Right lobe of liver (tissue), 6 donors: ENCODE measurements at regions not wholly inside any gene's neighbourhood (a gene's known extent, or its start where the extent isn't known, plus 50 kb on each side); places are given as distances from the start of the nearest gene placed in this dataset.
"Not testable (repeated sequence)": the region's sequence is repeated elsewhere in the genome, so short reads cannot be mapped to it uniquely, and the experiment has no call there.

Experiments
- ATAC-seq, 4 donors: fragments of 200-7000 bp; cut with Tn5 transposase; one replicate each; pipeline ENCODE4 v1.9.1; 2020; ENCODE audit warnings: mild to moderate bottlenecking in 4 of 4, moderate library complexity in 4 of 4
- DNase-seq, 3 donors: peaks; one replicate each; pipeline ENCODE4 v3.0.0-alpha.2; 2020
- H3K27ac ChIP-seq, 3 donors: fragments of 200-600 bp; one replicate each; pipeline ENCODE4 v1.8.0; 2022
- H3K27me3 ChIP-seq, 2 donors: fragments of 200-600 bp; one replicate each; pipeline ENCODE4 v1.8.0; 2022
- H3K36me3 ChIP-seq, 4 donors: fragments of 200-600 bp; sonication (generic) in 1 of 4; one replicate each; pipeline versions ENCODE4 v1.5.1 to v1.8.0; 2017 to 2022; ENCODE audit warnings: control low read depth in 1 of 4
- H3K4me1 ChIP-seq, 4 donors: fragments of 200-600 bp; sonication (generic) in 1 of 4; one replicate each; pipeline versions ENCODE4 v1.5.1 to v1.8.0; 2017 to 2022; ENCODE audit warnings: control low read depth in 1 of 4
- H3K4me3 ChIP-seq, 3 donors: fragments of 200-600 bp; one replicate each; pipeline ENCODE4 v1.8.0; 2022
- H3K9me3 ChIP-seq, 4 donors: fragments of 200-600 bp; sonication (generic) in 1 of 4; one replicate each; pipeline versions ENCODE4 v1.5.1 to v1.8.0; 2017 to 2022; ENCODE audit warnings: control low read depth in 1 of 4
- CTCF ChIP-seq, 4 donors: fragments of 200-600 bp in 3 of 4; fragments of 450-650 bp in 1 of 4; IDR thresholded peaks; one replicate each; pipeline versions ENCODE4 v1.5.1 to v1.8.0; 2016 to 2022; ENCODE audit warnings: antibody characterized with exemption in 4 of 4, mild to moderate bottlenecking in 2 of 4
- POLR2A ChIP-seq: fragments of 450-650 bp; IDR thresholded peaks from one replicate; pipeline ENCODE4 v1.6.1; 2017; ENCODE audit warnings: antibody characterized with exemption, mild to moderate bottlenecking
- WGBS: methylation state at CpG from one replicate; pipeline ENCODE4 v1.1.6; 2018; ENCODE audit warnings: low coverage, low lambda C conversion rate; ENCODE audit not compliant: insufficient coverage; ENCODE audit errors: missing lambda C conversion rate; 5-methylcytosine and 5-hydroxymethylcytosine counted together
- intact Hi-C, 2 donors: fragments of 100-400 bp; cut with DNase I; formaldehyde crosslinking; loops; one replicate each; pipeline versions ENCODE4 v1.11.2 to v1.14.1; 2022
- donor health status: DM: no; HTN: yes; CAD: no.
- donor health status: DM: no; HTN: no; CAD: no.
- donor health status: DM: no; HTN: no; CAD: no.
- donor health status: DM: no; HTN: yes; CAD: no.
- donor health status: DM: no; HTN: yes; CAD: no.

GRCh38 chr3:181921220-181921619, 209.5 kb downstream of the SOX2 start:
- H3K4me1 ChIP-seq, result no peaks in the 10 kb centered on the region
- H3K9me3 ChIP-seq, result no peaks in the 10 kb centered on the region
- 69% methylated on average over 2 of the region's 2 CpGs for WGBS
- H3K27ac ChIP-seq, result no peak overlapping the region
- no peak overlapping the region for H3K4me3 ChIP-seq
- no peak for ATAC-seq
- no peaks in the 10 kb centered on the region for H3K36me3 ChIP-seq
- intact Hi-C loops, result no loop called here
- H3K27me3 ChIP-seq, result no peaks in the 10 kb centered on the region
- no peak for DNase-seq
- TF ChIP-seq CTCF (IDR thresholded peaks at IDR 0.05) (no peak), POLR2A (no peak)

GRCh38 chr3:181925841-181926240, 214.1 kb downstream of the SOX2 start:
- ATAC-seq, H3K36me3 ChIP-seq, H3K27ac ChIP-seq, H3K4me1 ChIP-seq, H3K27me3 ChIP-seq, DNase-seq, intact Hi-C loops, H3K4me3 ChIP-seq, H3K9me3 ChIP-seq: not testable (repeated sequence)
- WGBS, result 79% methylated on average over 11 of the region's 34 CpGs

- no peaks in the 10 kb centered on the region for H3K4me1 ChIP-seq
- H3K27me3 ChIP-seq, result no peaks in the 10 kb centered on the region
- DNase-seq (no peak), ATAC-seq (no peak)
- H3K27ac ChIP-seq, result no peak overlapping the region
- H3K9me3 ChIP-seq, result no peaks in the 10 kb centered on the region
- intact Hi-C loops, result no loop called here
- H3K36me3 ChIP-seq, result no peaks in the 10 kb centered on the region
- WGBS, result 84% methylated on average over 4 of the region's 5 CpGs
- TF ChIP-seq POLR2A (no peak), CTCF (IDR thresholded peaks at IDR 0.05) (no peak)
- H3K4me3 ChIP-seq, result no peak overlapping the region
Measured at GRCh38 chr3:181929501-181929900, 217.8 kb downstream of the SOX2 start.

GRCh38 chr3:181930105-181930504, 218.4 kb downstream of the SOX2 start:
- ATAC-seq, result no peak
- Histone ChIP-seq H3K9me3 (no peaks in the 10 kb centered on the region), H3K36me3 (no peaks in the 10 kb centered on the region), H3K27me3 (no peaks in the 10 kb centered on the region), H3K4me3 (no peak overlapping the region), H3K4me1 (no peaks in the 10 kb centered on the region), H3K27ac (no peak overlapping the region)
- TF ChIP-seq POLR2A (no peak), CTCF (IDR thresholded peaks at IDR 0.05) (no peak)
- intact Hi-C loops, result no loop called here
- WGBS, result 54% methylated on average over 4 of the region's 4 CpGs
- DNase-seq, result no peak

- intact Hi-C loops, result no loop called here
- H3K27me3 ChIP-seq, result no peaks in the 10 kb centered on the region
- no peak for ATAC-seq
- H3K9me3 ChIP-seq, result no peaks in the 10 kb centered on the region
- no peaks in the 10 kb centered on the region for H3K4me1 ChIP-seq
- 62% methylated on average over 4 of the region's 4 CpGs for WGBS
- no peak overlapping the region for H3K4me3 ChIP-seq
- H3K36me3 ChIP-seq, result no peaks in the 10 kb centered on the region
- no peak for DNase-seq
- TF ChIP-seq POLR2A (no peak), CTCF (IDR thresholded peaks at IDR 0.05) (no peak)
- H3K27ac ChIP-seq, result no peak overlapping the region
Measured at GRCh38 chr3:181932039-181932438, 220.3 kb downstream of the SOX2 start.
